NCI-H1436 treated with DMSO at 0.1 percent for 48 hours (cell line): ENCODE measurements at regions not wholly inside any gene's neighbourhood (a gene's known extent, or its start where the extent isn't known, plus 50 kb on each side); places are given as distances from the start of the nearest gene placed in this dataset.
"Not testable (repeated sequence)": the region's sequence is repeated elsewhere in the genome, so short reads cannot be mapped to it uniquely, and the experiment has no call there.

Experiments
- DNase-seq: peaks from one replicate; lab custom pipeline; 2025; lab: John Stamatoyannopoulos, UW

GRCh38 chr9:73054091-73054490, 97.6 kb upstream of the ANXA1 start:
- DNase-seq, result no peak

- DNase-seq, result no peak
These were observed 98.1 kb upstream of the ANXA1 start for GRCh38 chr9:73053543-73053942.

DNA sequence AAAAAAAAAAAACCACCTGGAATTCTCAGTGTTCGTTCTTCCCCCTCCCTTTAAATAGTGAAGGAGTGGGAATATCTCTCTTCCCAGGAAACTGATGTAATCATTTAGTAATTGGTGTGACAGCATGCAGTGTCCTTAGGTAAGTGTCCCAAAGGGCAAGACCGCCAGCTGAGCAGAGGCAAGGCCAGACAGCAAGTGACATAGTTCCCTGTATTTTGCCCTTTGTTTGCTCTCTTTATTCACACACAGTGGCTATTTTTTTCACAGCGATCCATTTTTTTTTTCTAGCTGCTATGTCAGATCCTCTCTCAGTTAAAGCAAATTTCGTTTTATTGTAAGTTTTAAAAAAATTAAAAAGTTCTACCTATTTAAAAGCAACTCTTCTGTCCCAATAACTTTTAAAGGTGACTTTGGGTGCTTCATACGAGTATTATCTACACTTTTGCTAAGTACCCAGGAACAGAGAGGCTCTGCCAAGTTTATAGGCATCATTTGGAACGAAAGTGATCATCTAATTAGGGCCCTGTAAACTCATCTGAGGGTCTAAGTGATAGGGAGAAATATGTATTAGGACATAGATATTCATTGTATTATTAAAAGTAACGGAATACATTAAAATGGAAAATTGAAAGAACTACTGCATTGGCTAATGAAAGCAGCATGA, 98.2 kb upstream of the ALDH1A1 start:
- no peak for DNase-seq

DNA sequence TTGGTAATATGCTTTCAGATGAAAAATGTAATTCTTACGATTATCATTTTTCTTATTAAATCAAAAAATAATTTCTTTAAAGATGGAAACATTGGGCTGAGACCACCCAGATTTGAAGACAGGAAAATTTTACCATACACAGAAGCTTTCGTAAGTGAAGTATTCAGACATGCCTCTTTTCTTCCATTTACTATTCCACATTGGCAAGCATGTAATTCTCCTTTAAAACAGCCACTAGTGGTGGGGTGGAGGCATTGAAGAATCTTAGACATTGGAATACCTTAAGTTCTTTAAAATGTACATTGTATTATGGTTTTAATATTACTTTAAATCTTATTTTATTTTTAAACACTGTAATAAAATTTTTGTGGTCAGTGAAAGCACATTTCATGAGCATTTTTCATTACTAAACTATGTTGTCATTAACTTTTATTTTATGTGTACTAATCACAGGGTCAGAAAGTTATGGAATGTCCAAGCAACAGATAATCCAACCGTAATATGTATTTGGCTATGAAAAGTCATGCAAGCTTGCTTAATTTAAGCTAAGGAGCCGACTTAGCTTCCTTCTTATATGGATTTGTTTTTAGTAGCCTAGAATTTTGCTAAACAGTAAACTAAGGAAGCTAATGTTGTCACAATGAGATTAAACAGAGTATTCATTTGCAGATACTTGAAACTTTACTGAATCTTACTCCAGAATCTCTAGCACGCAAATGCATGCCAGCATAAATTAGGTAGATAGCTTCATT, 97.4 kb upstream of the ALDH1A1 start:
- DNase-seq, result no peak

- DNase-seq, result no peak
These were observed 96.4 kb upstream of the ALDH1A1 start for GRCh38 chr9:73049280-73049679.

- DNase-seq, result no peak
These were observed 93.9 kb upstream of the ALDH1A1 start for GRCh38 chr9:73046769-73047168.

DNA sequence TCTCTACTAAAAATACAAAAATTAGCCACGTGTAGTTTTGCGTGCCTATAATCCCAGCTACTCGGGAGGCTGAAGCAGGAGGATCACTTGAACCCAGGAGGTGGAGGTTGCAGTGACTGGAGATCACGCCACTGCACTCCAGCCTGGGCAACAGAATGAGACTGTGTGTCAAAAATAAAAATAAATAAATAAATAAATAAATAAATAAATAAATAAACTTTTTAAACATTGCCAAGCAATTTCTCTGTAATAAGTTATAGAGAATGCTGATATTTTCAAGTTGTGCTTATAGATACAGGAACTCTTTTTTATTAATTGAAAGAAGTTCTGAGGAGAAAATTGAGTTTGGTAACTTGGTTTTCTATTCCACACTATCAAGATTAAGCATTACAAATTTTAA, 91.9 kb upstream of the ALDH1A1 start:
- DNase-seq, result not testable (repeated sequence)

DNA sequence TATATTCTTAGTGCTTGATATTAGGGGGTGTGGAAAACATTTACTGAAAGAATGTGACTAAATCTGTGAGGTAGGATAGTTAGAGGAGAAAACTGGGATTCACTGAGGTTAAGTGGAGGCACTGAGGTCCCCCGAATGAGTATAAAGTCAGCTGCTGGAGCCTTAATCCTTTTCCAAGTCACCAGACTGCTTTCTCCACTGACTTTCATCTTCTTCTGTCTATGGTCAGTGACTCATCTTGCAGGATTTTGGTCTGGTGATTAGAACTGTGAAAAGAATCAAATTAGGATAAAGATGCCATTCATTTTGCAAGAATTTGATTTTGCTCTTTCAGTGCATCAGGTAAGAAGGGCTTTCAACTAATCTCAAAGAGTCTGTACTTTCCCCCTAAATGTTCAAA, 89.3 kb upstream of the ALDH1A1 start:
- DNase-seq, result no peak

- DNase-seq, result no peak
These were observed 86.7 kb upstream of the ALDH1A1 start for GRCh38 chr9:73039271-73040263.

DNA sequence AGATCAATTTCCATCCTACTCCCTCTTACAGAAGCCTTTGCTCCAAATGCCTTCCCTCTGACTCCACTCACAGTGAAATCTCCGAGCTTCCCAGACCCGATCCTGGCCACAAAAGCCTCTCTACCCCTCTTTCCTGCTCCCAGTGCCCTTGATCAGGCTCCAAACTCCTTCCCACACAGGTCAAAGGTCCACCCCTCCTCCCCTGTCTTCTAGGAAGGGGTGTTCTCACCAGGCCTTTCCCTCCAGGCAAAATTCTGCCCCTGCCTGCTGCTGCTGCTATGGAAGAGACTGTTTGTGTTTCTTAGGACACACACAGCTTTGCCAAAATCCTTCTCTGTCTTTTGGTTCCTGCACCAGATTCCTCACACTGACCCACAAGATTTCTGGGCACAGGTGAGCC, 85.8 kb upstream of the ALDH1A1 start:
- no peak for DNase-seq

GRCh38 chr9:73038089-73038509, 85.2 kb upstream of the ALDH1A1 start:
- DNase-seq, result no peak

DNA sequence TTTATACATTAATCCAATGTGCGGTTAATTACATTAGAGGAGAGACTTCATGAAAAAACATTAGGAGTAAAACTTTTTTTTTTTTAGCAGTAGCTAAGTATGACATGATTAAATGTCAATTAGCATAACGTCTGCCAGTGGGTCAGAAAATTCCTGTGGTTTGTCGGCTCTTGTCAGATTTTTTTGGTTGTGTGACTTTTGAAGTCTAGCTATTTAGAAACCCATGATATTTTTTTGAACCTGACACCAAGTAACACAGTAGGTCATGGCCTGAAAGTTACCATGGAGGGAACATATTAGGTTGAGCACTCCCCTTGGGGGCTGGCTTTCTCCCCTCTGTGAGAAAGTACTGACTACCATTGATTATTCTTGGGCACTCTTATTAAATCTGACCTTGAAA, 84.8 kb upstream of the ALDH1A1 start:
- DNase-seq, result no peak

DNA sequence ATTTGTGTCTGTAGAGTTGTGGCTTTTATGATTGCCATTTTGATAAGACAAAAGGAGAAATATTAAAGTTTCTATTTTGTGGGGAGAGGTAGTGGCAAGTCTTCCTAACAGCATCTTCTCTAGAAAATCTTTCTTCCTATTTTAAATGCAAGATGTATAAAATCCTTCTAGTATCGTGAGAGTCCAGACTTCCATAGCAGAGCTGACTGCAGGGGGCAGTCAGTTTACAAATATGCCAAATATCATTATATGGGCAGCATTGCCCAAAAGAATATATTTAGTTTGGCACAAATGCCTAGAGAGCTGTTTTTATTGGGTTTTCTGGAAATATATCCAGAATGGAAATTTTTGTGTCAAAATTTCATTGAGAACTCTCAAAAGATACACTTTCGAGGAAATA, 82.1 kb upstream of the ALDH1A1 start:
- no peak for DNase-seq

GRCh38 chr9:73031350-73031749, 78.5 kb upstream of the ALDH1A1 start:
- DNase-seq, result no peak

DNA sequence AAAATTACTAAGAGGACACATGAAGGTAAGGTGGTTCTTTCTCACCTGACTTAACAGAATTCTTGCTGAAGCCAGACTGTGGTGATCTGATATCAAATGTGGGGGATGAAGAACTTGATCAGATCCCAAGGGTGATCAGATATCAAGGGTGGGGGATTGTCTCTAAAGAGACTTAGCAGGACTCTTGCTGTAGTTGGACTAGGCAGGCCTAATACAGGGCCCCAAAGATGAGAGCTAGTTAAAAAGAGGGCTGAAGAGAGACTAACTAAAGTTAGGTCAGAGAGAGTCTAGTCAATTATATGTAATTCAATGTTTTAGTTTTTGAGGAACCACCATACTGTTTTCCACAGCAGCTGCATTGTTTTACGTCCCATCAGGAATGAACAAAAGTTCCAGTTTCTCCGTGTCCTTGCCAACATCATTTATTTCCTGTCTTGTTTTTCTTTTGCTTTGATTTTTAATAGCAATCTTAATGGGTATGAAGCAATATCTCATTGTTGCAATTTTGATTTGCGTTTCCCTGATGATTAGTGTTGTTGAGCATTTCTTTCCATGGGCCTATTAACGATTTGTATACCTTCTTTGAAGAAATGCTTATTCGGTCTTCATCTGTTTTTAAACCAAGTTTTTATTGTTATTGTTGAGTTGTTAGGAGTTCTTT, 77.6 kb upstream of the ALDH1A1 start:
- no peak for DNase-seq

- no peak for DNase-seq
These were observed 76.5 kb upstream of the ALDH1A1 start for GRCh38 chr9:73029346-73029745.

- no peak for DNase-seq
These were observed 73.5 kb upstream of the ALDH1A1 start for GRCh38 chr9:73026375-73026774.

GRCh38 chr9:73024601-73025034, 71.8 kb upstream of the ALDH1A1 start:
- DNase-seq, result no peak

GRCh38 chr9:73023025-73023541, 70.2 kb upstream of the ALDH1A1 start:
- DNase-seq, result no peak

GRCh38 chr9:73022353-73022752, 69.5 kb upstream of the ALDH1A1 start:
- no peak for DNase-seq

DNA sequence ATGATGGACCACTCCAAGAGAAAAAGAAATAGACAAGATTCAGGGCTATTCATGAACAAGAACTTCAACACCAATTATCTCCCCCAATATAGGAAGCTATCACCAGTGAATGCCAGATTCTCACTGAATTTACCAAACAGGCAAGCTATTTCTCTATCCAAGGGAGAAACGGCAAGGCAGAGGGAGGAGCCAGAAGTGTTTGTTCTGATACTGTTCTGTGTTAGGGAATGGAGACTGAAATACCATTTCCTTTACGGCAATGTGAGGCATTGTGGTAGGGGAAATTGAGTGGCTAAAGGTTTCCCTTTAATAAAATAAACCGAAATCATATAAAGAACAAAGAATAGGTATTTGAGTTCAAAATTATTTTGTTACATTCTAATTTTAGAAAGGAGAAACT, 68.0 kb upstream of the ALDH1A1 start:
- no peak for DNase-seq

- DNase-seq, result no peak
These were observed 61.2 kb upstream of the ALDH1A1 start for GRCh38 chr9:73014011-73014410.
